ENCODE measurements at regions not wholly inside any gene's neighbourhood (a gene's known extent, or its start where the extent isn't known, plus 50 kb on each side); places are given as distances from the start of the nearest gene placed in this dataset.

DNA sequence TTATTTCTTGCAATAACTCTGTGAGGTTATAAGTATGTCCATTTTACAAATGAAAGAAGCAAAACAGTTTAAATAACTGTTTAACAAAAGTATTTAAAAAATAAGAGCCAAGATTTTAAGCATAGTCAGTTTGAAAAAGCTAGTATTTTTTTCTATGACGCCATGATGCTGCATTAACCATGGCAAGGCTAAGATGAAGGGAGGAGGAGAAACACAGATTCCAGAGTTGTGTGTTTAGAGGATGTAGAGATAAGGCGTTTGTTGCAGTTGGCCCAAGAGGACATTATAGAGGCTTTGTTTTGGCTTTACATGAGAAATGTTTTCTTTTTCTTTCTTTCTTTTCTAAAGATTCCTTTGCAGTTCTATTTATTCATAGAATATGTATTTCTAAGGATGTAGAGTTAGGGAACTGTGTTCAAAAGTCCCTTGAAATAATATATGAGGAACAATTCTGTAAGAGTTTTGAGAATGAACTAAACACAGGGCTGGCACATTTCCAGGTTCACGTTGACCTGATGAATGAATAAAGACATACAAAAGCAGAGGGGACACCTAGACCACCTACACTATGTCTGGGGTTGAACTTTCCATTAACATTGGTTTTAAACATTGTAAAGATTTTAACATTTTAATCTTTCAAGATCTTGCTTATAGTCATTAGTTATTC lies 244.2 kb downstream of the KCNS3 start:
- Histone ChIP-seq H3K4me1 (ENCODE audit: insufficient read depth, low read length) (no peaks in the 10 kb centered on the region; the same call in 1 of the 2 replicates), H3K14ac (ENCODE audit: insufficient read depth, low read length) (no peak overlapping the region), H4K91ac (ENCODE audit: insufficient read length, low read depth, low read length) (no peak overlapping the region), H3K23me2 (ENCODE audit: insufficient read length, low read depth, low read length, poor library complexity, severe bottlenecking) (no peaks in the 10 kb centered on the region), H3T11ph (ENCODE audit: low read length) (no peak overlapping the region), H2AFZ (ENCODE audit: low read length) (no peak overlapping the region), H3K79me2 (ENCODE audit: insufficient read depth, low read length) (no peaks in the 10 kb centered on the region), H3K27me3 (ENCODE audit: insufficient read depth, low read length) (no peaks in the 10 kb centered on the region), H3K23ac (ENCODE audit: insufficient read length, low read depth, low read length) (no peak overlapping the region), H3K18ac (ENCODE audit: insufficient read length, low read depth, low read length) (no peak overlapping the region), H3K9ac (ENCODE audit: extremely low read depth, insufficient read length, low read length) (no peak overlapping the region), H2BK120ac (ENCODE audit: low read depth, low read length, poor library complexity, severe bottlenecking) (no peak overlapping the region), H4K8ac (replicated peaks; ENCODE audit: insufficient read length, low read depth, low read length) (no peak overlapping the region), H2AK5ac (ENCODE audit: insufficient read length, low read length) (no peak overlapping the region), H3K56ac (ENCODE audit: insufficient read length, low read depth, low read length) (no peak overlapping the region), H2BK12ac (ENCODE audit: insufficient read length, low read depth, low read length) (no peak overlapping the region), H2BK20ac (ENCODE audit: low read depth, low read length, poor library complexity, severe bottlenecking) (no peak overlapping the region), H3K4ac (ENCODE audit: low read depth, low read length) (no peak overlapping the region), H2BK15ac (ENCODE audit: low read depth, low read length) (no peak overlapping the region), H3K27ac (ENCODE audit: insufficient read length, low read depth, low read length) (no peak overlapping the region), H3K79me1 (ENCODE audit: insufficient read depth, low read depth, low read length, poor library complexity, severe bottlenecking) (no peaks in the 10 kb centered on the region), H3K9me3 (ENCODE audit: control insufficient read depth, low read depth, low read length) (no peaks in the 10 kb centered on the region), H4K20me1 (ENCODE audit: control insufficient read depth, insufficient read depth, insufficient read length) (no peaks in the 10 kb centered on the region), H3K4me2 (ENCODE audit: insufficient read depth, insufficient read length, low read length) (no peak overlapping the region), H2BK5ac (ENCODE audit: insufficient read length, low read length) (no peak overlapping the region), H4K5ac (ENCODE audit: insufficient read length, low read depth, low read length) (no peak overlapping the region)
- H3K27ac Mint-ChIP-seq = no peak overlapping the region
- no peak for DNase-seq
- TF ChIP-seq, protein P1, sequence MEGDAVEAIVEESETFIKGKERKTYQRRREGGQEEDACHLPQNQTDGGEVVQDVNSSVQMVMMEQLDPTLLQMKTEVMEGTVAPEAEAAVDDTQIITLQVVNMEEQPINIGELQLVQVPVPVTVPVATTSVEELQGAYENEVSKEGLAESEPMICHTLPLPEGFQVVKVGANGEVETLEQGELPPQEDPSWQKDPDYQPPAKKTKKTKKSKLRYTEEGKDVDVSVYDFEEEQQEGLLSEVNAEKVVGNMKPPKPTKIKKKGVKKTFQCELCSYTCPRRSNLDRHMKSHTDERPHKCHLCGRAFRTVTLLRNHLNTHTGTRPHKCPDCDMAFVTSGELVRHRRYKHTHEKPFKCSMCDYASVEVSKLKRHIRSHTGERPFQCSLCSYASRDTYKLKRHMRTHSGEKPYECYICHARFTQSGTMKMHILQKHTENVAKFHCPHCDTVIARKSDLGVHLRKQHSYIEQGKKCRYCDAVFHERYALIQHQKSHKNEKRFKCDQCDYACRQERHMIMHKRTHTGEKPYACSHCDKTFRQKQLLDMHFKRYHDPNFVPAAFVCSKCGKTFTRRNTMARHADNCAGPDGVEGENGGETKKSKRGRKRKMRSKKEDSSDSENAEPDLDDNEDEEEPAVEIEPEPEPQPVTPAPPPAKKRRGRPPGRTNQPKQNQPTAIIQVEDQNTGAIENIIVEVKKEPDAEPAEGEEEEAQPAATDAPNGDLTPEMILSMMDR (conservative IDR thresholded peaks at IDR 0.05) = no peak
- no CpG with 5 or more reads among the region's 3 CpGs for WGBS (ENCODE audit: extremely low coverage, insufficient read length, low lambda C conversion rate)
- no peaks in the 10 kb centered on the region for H3K9me3 Mint-ChIP-seq
- no peaks in the 10 kb centered on the region for H3K4me1 Mint-ChIP-seq
- peaks cover 3% of the 10 kb centered on the region; the same call in 1 of the 2 replicates for H3K27me3 Mint-ChIP-seq (ENCODE audit: low read depth)
- H3K36me3 Mint-ChIP-seq (ENCODE audit: insufficient read depth in 1 of 3, low read depth in 3 of 3) = no peaks in the 10 kb centered on the region
- no peak overlapping the region for H3K4me3 Mint-ChIP-seq
